H1 (cell line): ENCODE measurements at regions not wholly inside any gene's neighbourhood (a gene's known extent, or its start where the extent isn't known, plus 50 kb on each side); places are given as distances from the start of the nearest gene placed in this dataset.

ENCODE experiments used
- CTCF ChIA-PET: fragments of 300-600 bp; sonication (Branson Sonifier 250); formaldehyde crosslinking; loops from one replicate; lab custom pipeline; 2021; ENCODE audit not compliant: partially characterized antibody; lab: Charles Lee
- POLR2A ChIA-PET: fragments of 300-600 bp; sonication (Branson Sonifier 250); formaldehyde crosslinking; loops from one replicate; lab custom pipeline; 2021; ENCODE audit warnings: inconsistent platforms; ENCODE audit not compliant: partially characterized antibody; lab: Charles Lee
- DNase-seq, 2 experiments: peaks; one replicate each; pipeline versions ENCODE4 v3.0.0 to v3.0.0-alpha.2; 2010 to 2022; ENCODE audit warnings: low spot score in 2 of 2, low read depth in 1 of 2, mixed read lengths in 1 of 2
- FAIRE-seq: peaks from 2 replicates; lab custom pipeline; 2011; peaks lifted over from hg19 to GRCh38; lab: Jason Lieb, UNC
- H2AFZ ChIP-seq: 2 replicates; pipeline ENCODE4 v1.8.1; 2012; ENCODE audit warnings: low read length, inconsistent platforms
- H2AK5ac ChIP-seq: 2 replicates; pipeline ENCODE4 v1.6.1; 2013; ENCODE audit warnings: low read depth, low read length
- H2BK120ac ChIP-seq: replicated peaks from 2 replicates; pipeline ENCODE3; 2013; ENCODE audit warnings: low read depth, low read length, inconsistent platforms
- H2BK12ac ChIP-seq: 2 replicates; pipeline ENCODE4 v1.6.1; 2013; ENCODE audit warnings: low read depth, low read length
- H2BK15ac ChIP-seq: 2 replicates; pipeline ENCODE4 v1.6.1; 2013; ENCODE audit warnings: low read length
- H2BK20ac ChIP-seq: 2 replicates; pipeline ENCODE4 v1.6.1; 2013; ENCODE audit warnings: low read length
- H2BK5ac ChIP-seq: 2 replicates; pipeline ENCODE4 v1.6.1; 2013; ENCODE audit warnings: low read depth, low read length
- H3K14ac ChIP-seq: 2 replicates; pipeline ENCODE4 v1.6.1; 2013; ENCODE audit warnings: inconsistent platforms; ENCODE audit not compliant: insufficient read length
- H3K18ac ChIP-seq: 2 replicates; pipeline ENCODE4 v1.6.1; 2013; ENCODE audit warnings: low read length; ENCODE audit errors: extremely low read depth
- H3K23ac ChIP-seq: 2 replicates; pipeline ENCODE4 v1.6.1; 2013; ENCODE audit warnings: inconsistent platforms; ENCODE audit not compliant: insufficient read length
- H3K23me2 ChIP-seq: 2 replicates; pipeline ENCODE4 v1.6.1; 2013; ENCODE audit warnings: low read depth, low read length
- H3K27ac ChIP-seq: 2 replicates; pipeline ENCODE4 v1.6.1; 2011; ENCODE audit warnings: low read depth, low read length, inconsistent platforms
- H3K27me3 ChIP-seq, 4 experiments: replicated peaks in 1 of 4; 1 replicate in 1 of 4; 2 replicates in 3 of 4; pipeline versions ENCODE4 v1.6.1 to v1.8.1; 2011 to 2013; ENCODE audit warnings: low read length in 3 of 4, mild to moderate bottlenecking in 3 of 4, inconsistent platforms in 2 of 4, mixed read lengths in 2 of 4, moderate library complexity in 1 of 4; ENCODE audit not compliant: control insufficient read depth in 3 of 4, insufficient read depth in 3 of 4; ENCODE audit errors: extremely low read depth in 1 of 4
- H3K36me3 ChIP-seq, 4 experiments: 2 replicates each; pipeline versions ENCODE4 v1.6.1 to v1.8.1; 2011 to 2013; ENCODE audit warnings: mild to moderate bottlenecking in 4 of 4, low read length in 3 of 4, moderate library complexity in 2 of 4, control low read depth in 1 of 4, inconsistent platforms in 1 of 4; ENCODE audit not compliant: insufficient read depth in 4 of 4, control insufficient read depth in 2 of 4
- H3K4ac ChIP-seq: replicated peaks from 2 replicates; pipeline ENCODE3; 2013; ENCODE audit warnings: low read length, low read depth, mixed read lengths, inconsistent platforms; ENCODE audit not compliant: insufficient read length
- H3K4me1 ChIP-seq, 4 experiments: replicated peaks in 1 of 4; 1 replicate in 1 of 4; 2 replicates in 3 of 4; pipeline versions ENCODE4 v1.6.1 to v1.8.1; 2011 to 2013; ENCODE audit warnings: low read length in 3 of 4, inconsistent platforms in 2 of 4, mixed read lengths in 1 of 4; ENCODE audit not compliant: insufficient read depth in 4 of 4, control insufficient read depth in 3 of 4
- H3K4me2 ChIP-seq, 2 experiments: 2 replicates each; pipeline versions ENCODE4 v1.6.1 to v1.8.1; 2011 to 2013; ENCODE audit warnings: low read depth in 2 of 2, low read length in 2 of 2, control low read depth in 1 of 2, inconsistent platforms in 1 of 2, mild to moderate bottlenecking in 1 of 2; ENCODE audit not compliant: insufficient read depth in 1 of 2
- H3K4me3 ChIP-seq, 4 experiments: fragments of 200-600, 300-600 bp in 1 of 4; sonication (generic), shearing (Covaris generic), sonication (Bioruptor Twin) in 1 of 4; 2 replicates each; pipeline versions ENCODE4 v1.5.1 to v1.8.1; 2011 to 2016; ENCODE audit warnings: low read length in 4 of 4, low read depth in 3 of 4, control low read depth in 2 of 4, inconsistent platforms in 2 of 4, mild to moderate bottlenecking in 2 of 4, mixed read lengths in 1 of 4, moderate library complexity in 1 of 4; ENCODE audit not compliant: insufficient read depth in 2 of 4; ENCODE audit errors: extremely low read depth in 1 of 4
- H3K56ac ChIP-seq: replicated peaks from 2 replicates; pipeline ENCODE3; 2013; ENCODE audit warnings: low read depth, mild to moderate bottlenecking, mixed read lengths, low read length, inconsistent platforms; ENCODE audit not compliant: insufficient read length
- H3K79me1 ChIP-seq: 2 replicates; pipeline ENCODE4 v1.6.1; 2013; ENCODE audit warnings: low read depth, low read length, control low read depth
- H3K79me2 ChIP-seq, 2 experiments: 2 replicates each; pipeline versions ENCODE4 v1.6.1 to v1.8.1; 2012 to 2013; ENCODE audit warnings: low read length in 2 of 2, mild to moderate bottlenecking in 2 of 2, inconsistent platforms in 1 of 2; ENCODE audit not compliant: insufficient read depth in 2 of 2, control insufficient read depth in 1 of 2
- H3K9ac ChIP-seq, 4 experiments: replicated peaks in 1 of 4; 1 replicate in 1 of 4; 2 replicates in 3 of 4; pipeline versions ENCODE4 v1.6.1 to v1.8.1; 2011 to 2013; ENCODE audit warnings: low read depth in 3 of 4, low read length in 3 of 4, control low read depth in 2 of 4, mild to moderate bottlenecking in 2 of 4, moderate library complexity in 2 of 4, inconsistent platforms in 1 of 4; ENCODE audit errors: extremely low read depth in 1 of 4
- H3K9me3 ChIP-seq, 2 experiments: 2 replicates each; pipeline versions ENCODE4 v1.6.1 to v1.8.1; 2012 to 2013; ENCODE audit warnings: mild to moderate bottlenecking in 2 of 2, moderate library complexity in 2 of 2, control low read depth in 1 of 2, inconsistent platforms in 1 of 2, low read depth in 1 of 2, low read length in 1 of 2, mixed read lengths in 1 of 2; ENCODE audit not compliant: insufficient read depth in 2 of 2
- H4K20me1 ChIP-seq, 2 experiments: replicated peaks in 1 of 2; 2 replicates each; pipeline versions ENCODE3 to v1.8.1; 2011 to 2013; ENCODE audit warnings: inconsistent platforms in 2 of 2, low read length in 2 of 2, mild to moderate bottlenecking in 1 of 2; ENCODE audit not compliant: insufficient read depth in 2 of 2, control insufficient read depth in 1 of 2
- H4K5ac ChIP-seq: 2 replicates; pipeline ENCODE4 v1.6.1; 2013; ENCODE audit warnings: low read length, low read depth, mixed read lengths, inconsistent platforms; ENCODE audit not compliant: insufficient read length
- H4K8ac ChIP-seq: 2 replicates; pipeline ENCODE4 v1.8.0; 2013; ENCODE audit warnings: mild to moderate bottlenecking, moderate library complexity, low read length, inconsistent platforms; ENCODE audit not compliant: insufficient read depth; ENCODE audit errors: extremely low read depth
- H4K91ac ChIP-seq: replicated peaks from 2 replicates; pipeline ENCODE3; 2013; ENCODE audit warnings: low read length, mixed read lengths, inconsistent platforms; ENCODE audit not compliant: insufficient read length
- CEBPB ChIP-seq: IDR thresholded peaks from 2 replicates; pipeline ENCODE4 v1.6.1; 2012; ENCODE audit warnings: low read depth, low read length
- E2F6 ChIP-seq: IDR thresholded peaks from 2 replicates; pipeline ENCODE4 v1.6.1; 2012; ENCODE audit warnings: inconsistent platforms
- EZH2 ChIP-seq: fragments of 200-600 bp; sonication (generic); IDR thresholded peaks from 2 replicates; pipeline ENCODE4 v1.7.1; 2012; ENCODE audit warnings: low read depth, mild to moderate bottlenecking, moderate library complexity, low read length, inconsistent platforms; ENCODE audit not compliant: severe bottlenecking
- GABPA ChIP-seq: IDR thresholded peaks from 2 replicates; pipeline ENCODE4 v1.6.1; 2011; ENCODE audit warnings: mild to moderate bottlenecking, low read length, moderate library complexity, borderline replicate concordance; ENCODE audit not compliant: insufficient read depth
- HDAC2 ChIP-seq, 2 experiments: fragments of 300-600 bp in 1 of 2; sonication (generic) in 1 of 2; IDR thresholded peaks; 2 replicates each; pipeline ENCODE4 v1.6.1; 2011 to 2012; ENCODE audit warnings: low read depth in 2 of 2, low read length in 2 of 2, mild to moderate bottlenecking in 2 of 2, moderate library complexity in 2 of 2, borderline replicate concordance in 1 of 2, inconsistent platforms in 1 of 2
- JUND ChIP-seq: IDR thresholded peaks from 2 replicates; pipeline ENCODE4 v1.6.1; 2011; ENCODE audit warnings: mild to moderate bottlenecking, improper control_type of control experiment, low read length
- KDM5A ChIP-seq: fragments of 200-600 bp; IDR thresholded peaks from 2 replicates; pipeline ENCODE4 v1.7.1; 2012; ENCODE audit warnings: mild to moderate bottlenecking, low read length, inconsistent platforms, mixed read lengths
- NANOG ChIP-seq: IDR thresholded peaks from 2 replicates; pipeline ENCODE4 v1.6.1; 2011; ENCODE audit warnings: low read length, low read depth, mild to moderate bottlenecking, inconsistent platforms; ENCODE audit not compliant: insufficient read depth, poor library complexity, severe bottlenecking
- RNF2 ChIP-seq: fragments of 200-900, 300-1000 bp; sonication (generic); IDR thresholded peaks from 2 replicates; pipeline ENCODE4 v1.7.1; 2016; ENCODE audit warnings: borderline replicate concordance, low read depth, mild to moderate bottlenecking, antibody characterized with exemption, low read length; ENCODE audit not compliant: poor library complexity, severe bottlenecking; ENCODE audit errors: missing control alignments
- YY1 ChIP-seq: IDR thresholded peaks from 2 replicates; pipeline ENCODE4 v1.6.1; 2011; ENCODE audit warnings: low read depth, mild to moderate bottlenecking, low read length
- ZNF274 ChIP-seq: IDR thresholded peaks from 2 replicates; pipeline ENCODE4 v1.7.0; 2012; ENCODE audit warnings: low read length, borderline replicate concordance; ENCODE audit errors: extremely low read depth
- WGBS, 2 experiments: shearing (Covaris generic) in 1 of 2; methylation state at CpG; one replicate each; pipeline versions ENCODE4 v1.1.6 to v1.1.7; 2013 to 2015; ENCODE audit warnings: low lambda C conversion rate in 2 of 2, mixed read lengths in 2 of 2, inconsistent platforms in 1 of 2, low coverage in 1 of 2, missing lambda C conversion rate in 1 of 2; ENCODE audit not compliant: insufficient replicate concordance in 2 of 2, insufficient coverage in 1 of 2, insufficient read length in 1 of 2; ENCODE audit errors: extremely low coverage in 1 of 2, missing lambda C conversion rate in 1 of 2; 5-methylcytosine and 5-hydroxymethylcytosine counted together

GRCh38 chr2:236367506-236368289 lies 103.5 kb upstream of the ASB18 start:
- Histone ChIP-seq H3K27ac (no peak overlapping the region), H2BK5ac (no peak overlapping the region), H3K79me1 (no peaks in the 10 kb centered on the region), H3K36me3 (no peaks in the 10 kb centered on the region), H2BK20ac (no peak overlapping the region), H2AFZ (0 out of 2 replicates have a peak overlapping the region, but pooled peaks have one; percentile 5), H4K20me1 (no peaks in the 10 kb centered on the region), H3K9ac (no peak overlapping the region), H3K4ac (no peak overlapping the region), H2BK120ac (no peak overlapping the region), H3K79me2 (no peaks in the 10 kb centered on the region), H4K8ac (no peak overlapping the region), H3K4me2 (no peak overlapping the region), H4K91ac (no peak overlapping the region), H3K4me1 (peaks cover 0 to 3% (median 0%) of the 10 kb centered on the region in 4 experiments; a peak in 2 of 7 replicates), H3K56ac (no peak overlapping the region), H2BK15ac (0 out of 2 replicates have a peak overlapping the region, but pooled peaks have one; percentile 29), H3K23me2 (0 out of 2 replicates have a peak, but pooled peaks cover 2% of the 10 kb centered on the region), H3K23ac (no peak overlapping the region), H3K4me3 (no peak overlapping the region), H2BK12ac (no peak overlapping the region), H3K9me3 (no peaks in the 10 kb centered on the region), H3K18ac (no peak overlapping the region), H3K14ac (no peak overlapping the region), H3K27me3 (no peaks in the 10 kb centered on the region), H2AK5ac (no peak overlapping the region), H4K5ac (no peak overlapping the region)
- WGBS, 2 experiments, result 93% methylated on average over 16 of the region's 16 CpGs; no CpG with 5 or more reads in 1 of the 2 experiments
- ChIA-PET CTCF (interaction anchor here (1.0 to 1.8 kb wide), 3 partner anchors 14 to 58 kb away, joined by 3 to 7 read pairs (median 4); no protein-coding TSS in a partner anchor), POLR2A (no interaction called here)
- DNase-seq, result no peak
- no peak for FAIRE-seq
- TF ChIP-seq HDAC2 (IDR thresholded peaks at IDR 0.05; ENCODE audit: borderline replicate concordance in 1 of 2, low read depth in 2 of 2, low read length in 2 of 2) (no peak), E2F6 (no peak), EZH2 (no peak), KDM5A (no peak), RNF2 (no peak), NANOG (no peak), CEBPB (no peak), ZNF274 (no peak), GABPA (no peak), YY1 (no peak), JUND (no peak)
